H9 (cell line): ENCODE measurements at regions not wholly inside any gene's neighbourhood (a gene's known extent, or its start where the extent isn't known, plus 50 kb on each side); places are given as distances from the start of the nearest gene placed in this dataset.

Experiments used
- DNase-seq: peaks from one replicate; pipeline ENCODE4 v3.0.0-alpha.2; 2017
- H2AFZ ChIP-seq: one replicate; pipeline ENCODE4 v1.6.1; 2013; ENCODE audit warnings: mild to moderate bottlenecking, low read length, control low read depth, moderate library complexity
- H2AK5ac ChIP-seq: 2 replicates; pipeline ENCODE4 v1.6.1; 2013; ENCODE audit warnings: low read length, control low read depth, mixed read lengths; ENCODE audit not compliant: insufficient read length
- H2BK120ac ChIP-seq: one replicate; pipeline ENCODE4 v1.6.1; 2013; ENCODE audit warnings: low read depth, mild to moderate bottlenecking, low read length, control low read depth, inconsistent platforms; ENCODE audit not compliant: poor library complexity, severe bottlenecking
- H2BK12ac ChIP-seq: 2 replicates; pipeline ENCODE4 v1.6.1; 2013; ENCODE audit warnings: low read length, control low read depth, mixed read lengths, low read depth; ENCODE audit not compliant: insufficient read length
- H2BK15ac ChIP-seq: 2 replicates; pipeline ENCODE4 v1.6.1; 2013; ENCODE audit warnings: low read depth, low read length, control low read depth
- H2BK20ac ChIP-seq: one replicate; pipeline ENCODE4 v1.6.1; 2013; ENCODE audit warnings: low read depth, mild to moderate bottlenecking, low read length, control low read depth, inconsistent platforms; ENCODE audit not compliant: poor library complexity, severe bottlenecking
- H2BK5ac ChIP-seq: 2 replicates; pipeline ENCODE4 v1.6.1; 2013; ENCODE audit warnings: low read length, control low read depth, mixed read lengths; ENCODE audit not compliant: insufficient read length
- H3K14ac ChIP-seq: 2 replicates; pipeline ENCODE4 v1.6.1; 2013; ENCODE audit warnings: low read length, control low read depth; ENCODE audit not compliant: insufficient read depth
- H3K18ac ChIP-seq: 2 replicates; pipeline ENCODE4 v1.6.1; 2013; ENCODE audit warnings: low read depth, mild to moderate bottlenecking, mixed read lengths, low read length, control low read depth; ENCODE audit not compliant: insufficient read length
- H3K23ac ChIP-seq: 2 replicates; pipeline ENCODE4 v1.6.1; 2013; ENCODE audit warnings: low read length, control low read depth, mixed read lengths, low read depth; ENCODE audit not compliant: insufficient read length
- H3K23me2 ChIP-seq: 2 replicates; pipeline ENCODE4 v1.6.1; 2013; ENCODE audit warnings: low read depth, mild to moderate bottlenecking, mixed read lengths, low read length, control low read depth; ENCODE audit not compliant: insufficient read length, poor library complexity, severe bottlenecking
- H3K27ac ChIP-seq: 2 replicates; pipeline ENCODE4 v1.5.1; 2013; ENCODE audit warnings: low read length, control low read depth, mixed read lengths, low read depth; ENCODE audit not compliant: insufficient read length
- H3K27me3 ChIP-seq: 2 replicates; pipeline ENCODE4 v1.6.1; 2013; ENCODE audit warnings: low read length, control low read depth, inconsistent platforms; ENCODE audit not compliant: insufficient read depth
- H3K4ac ChIP-seq: 2 replicates; pipeline ENCODE4 v1.6.1; 2013; ENCODE audit warnings: low read depth, mild to moderate bottlenecking, control low read depth, inconsistent platforms, low read length, moderate library complexity
- H3K4me1 ChIP-seq: 2 replicates; pipeline ENCODE4 v1.6.1; 2013; ENCODE audit warnings: low read length, control low read depth, inconsistent platforms; ENCODE audit not compliant: insufficient read depth
- H3K4me2 ChIP-seq: 2 replicates; pipeline ENCODE4 v1.6.1; 2013; ENCODE audit warnings: low read length, control low read depth, mixed read lengths; ENCODE audit not compliant: insufficient read length, insufficient read depth
- H3K56ac ChIP-seq: 2 replicates; pipeline ENCODE4 v1.6.1; 2013; ENCODE audit warnings: low read depth, mild to moderate bottlenecking, mixed read lengths, low read length, control low read depth; ENCODE audit not compliant: insufficient read length
- H3K79me1 ChIP-seq: 2 replicates; pipeline ENCODE4 v1.6.1; 2013; ENCODE audit warnings: low read depth, mild to moderate bottlenecking, moderate library complexity, low read length, control low read depth, inconsistent platforms; ENCODE audit not compliant: insufficient read depth, poor library complexity, severe bottlenecking
- H3K79me2 ChIP-seq: 2 replicates; pipeline ENCODE4 v1.6.1; 2013; ENCODE audit warnings: low read length, control low read depth, inconsistent platforms; ENCODE audit not compliant: insufficient read depth
- H3K9ac ChIP-seq: 2 replicates; pipeline ENCODE4 v1.6.1; 2013; ENCODE audit warnings: low read length, control low read depth, mixed read lengths; ENCODE audit not compliant: insufficient read length; ENCODE audit errors: extremely low read depth
- H3K9me3 ChIP-seq: one replicate; pipeline ENCODE4 v1.6.1; 2013; ENCODE audit warnings: low read depth, low read length, inconsistent platforms; ENCODE audit not compliant: control insufficient read depth
- H3T11ph ChIP-seq: one replicate; pipeline ENCODE4 v1.6.1; 2013; ENCODE audit warnings: mild to moderate bottlenecking, low read length, control low read depth, inconsistent platforms
- H4K20me1 ChIP-seq: one replicate; pipeline ENCODE4 v1.6.1; 2013; ENCODE audit not compliant: control insufficient read depth, insufficient read length, insufficient read depth
- H4K5ac ChIP-seq: 2 replicates; pipeline ENCODE4 v1.6.1; 2013; ENCODE audit warnings: low read depth, mild to moderate bottlenecking, mixed read lengths, low read length, control low read depth; ENCODE audit not compliant: insufficient read length
- H4K8ac ChIP-seq: replicated peaks from 2 replicates; pipeline ENCODE4 v1.6.1; 2013; ENCODE audit warnings: low read length, control low read depth, mixed read lengths, low read depth; ENCODE audit not compliant: insufficient read length
- H4K91ac ChIP-seq: 2 replicates; pipeline ENCODE4 v1.6.1; 2013; ENCODE audit warnings: low read depth, mild to moderate bottlenecking, moderate library complexity, mixed read lengths, low read length, control low read depth; ENCODE audit not compliant: insufficient read length
- H3K27ac Mint-ChIP-seq, 3 experiments: 2 replicates in 2 of 3; 3 replicates in 1 of 3; pipeline ENCODE4 v1.8.0; 2020 to 2021; ENCODE audit warnings: mixed read lengths in 3 of 3, mild to moderate bottlenecking in 1 of 3, moderate library complexity in 1 of 3
- H3K27me3 Mint-ChIP-seq: 2 replicates; pipeline ENCODE4 v1.8.0; 2021; ENCODE audit warnings: low read depth, mild to moderate bottlenecking, moderate library complexity, mixed read lengths
- H3K36me3 Mint-ChIP-seq, 3 experiments: 2 replicates in 2 of 3; 3 replicates in 1 of 3; pipeline ENCODE4 v1.8.0; 2020 to 2021; ENCODE audit warnings: low read depth in 3 of 3, mixed read lengths in 3 of 3; ENCODE audit not compliant: insufficient read depth in 1 of 3
- H3K4me1 Mint-ChIP-seq, 2 experiments: 2 replicates each; pipeline ENCODE4 v1.8.0; 2020; ENCODE audit warnings: mixed read lengths in 2 of 2
- H3K4me3 Mint-ChIP-seq, 2 experiments: 2 replicates in 1 of 2; 3 replicates in 1 of 2; pipeline ENCODE4 v1.8.0; 2020 to 2021; ENCODE audit warnings: mild to moderate bottlenecking in 2 of 2, mixed read lengths in 2 of 2, moderate library complexity in 1 of 2
- H3K9me3 Mint-ChIP-seq, 2 experiments: 2 replicates in 1 of 2; 3 replicates in 1 of 2; pipeline ENCODE4 v1.8.0; 2020; ENCODE audit warnings: mild to moderate bottlenecking in 2 of 2, mixed read lengths in 2 of 2, moderate library complexity in 1 of 2
- WGBS: extraction: QIAGEN DNeasy Blood & Tissue Kit; methylation state at CpG from one replicate; pipeline ENCODE4 v1.1.7; 2013; ENCODE audit warnings: missing lambda C conversion rate, low lambda C conversion rate, mixed read lengths; ENCODE audit not compliant: insufficient read length; ENCODE audit errors: extremely low coverage; 5-methylcytosine and 5-hydroxymethylcytosine counted together
- TF ChIP-seq, protein P1 (sequence below): fragments of 200-600 bp; sonication (generic); conservative IDR thresholded peaks from 3 replicates; pipeline ENCODE4 v1.8.0; 2021; ENCODE audit warnings: antibody characterized with exemption, mild to moderate bottlenecking

- no peak overlapping the region for H3K4me3 Mint-ChIP-seq
Observed at GRCh38 chr11:116093481-116094270, 589.5 kb upstream of the CADM1 start.

More at GRCh38 chr11:116093481-116094270, 589.5 kb upstream of the CADM1 start:
- no peak overlapping the region for H4K91ac ChIP-seq
- no peak overlapping the region for H4K8ac ChIP-seq
- H3K4me2 ChIP-seq: no peak overlapping the region
- H3K23me2 ChIP-seq: no peaks in the 10 kb centered on the region
- no peak overlapping the region for H2AFZ ChIP-seq
- no peak overlapping the region for H2BK12ac ChIP-seq
- H3K79me1 ChIP-seq: no peaks in the 10 kb centered on the region
- H3K79me2 ChIP-seq: no peaks in the 10 kb centered on the region
- TF ChIP-seq, protein P1, sequence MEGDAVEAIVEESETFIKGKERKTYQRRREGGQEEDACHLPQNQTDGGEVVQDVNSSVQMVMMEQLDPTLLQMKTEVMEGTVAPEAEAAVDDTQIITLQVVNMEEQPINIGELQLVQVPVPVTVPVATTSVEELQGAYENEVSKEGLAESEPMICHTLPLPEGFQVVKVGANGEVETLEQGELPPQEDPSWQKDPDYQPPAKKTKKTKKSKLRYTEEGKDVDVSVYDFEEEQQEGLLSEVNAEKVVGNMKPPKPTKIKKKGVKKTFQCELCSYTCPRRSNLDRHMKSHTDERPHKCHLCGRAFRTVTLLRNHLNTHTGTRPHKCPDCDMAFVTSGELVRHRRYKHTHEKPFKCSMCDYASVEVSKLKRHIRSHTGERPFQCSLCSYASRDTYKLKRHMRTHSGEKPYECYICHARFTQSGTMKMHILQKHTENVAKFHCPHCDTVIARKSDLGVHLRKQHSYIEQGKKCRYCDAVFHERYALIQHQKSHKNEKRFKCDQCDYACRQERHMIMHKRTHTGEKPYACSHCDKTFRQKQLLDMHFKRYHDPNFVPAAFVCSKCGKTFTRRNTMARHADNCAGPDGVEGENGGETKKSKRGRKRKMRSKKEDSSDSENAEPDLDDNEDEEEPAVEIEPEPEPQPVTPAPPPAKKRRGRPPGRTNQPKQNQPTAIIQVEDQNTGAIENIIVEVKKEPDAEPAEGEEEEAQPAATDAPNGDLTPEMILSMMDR: no peak
- H3K56ac ChIP-seq: no peak overlapping the region
- no peak overlapping the region for H2BK120ac ChIP-seq
- no peak overlapping the region for H3K27ac ChIP-seq
- H2BK20ac ChIP-seq: no peak overlapping the region
- H2BK5ac ChIP-seq: no peak overlapping the region
- Mint-ChIP-seq H3K36me3 (no peaks in the 10 kb centered on the region), H3K27ac (no peak overlapping the region), H3K9me3 (no peaks in the 10 kb centered on the region), H3K27me3 (peaks cover 43% of the 10 kb centered on the region), H3K4me1 (peaks cover 4 to 13% of the 10 kb centered on the region in 2 experiments; a peak in 3 of 4 replicates)
- H4K20me1 ChIP-seq: no peaks in the 10 kb centered on the region
- H4K5ac ChIP-seq: no peak overlapping the region
- H3K9me3 ChIP-seq: no peaks in the 10 kb centered on the region
- DNase-seq: no peak
- H3K4me1 ChIP-seq: no peaks in the 10 kb centered on the region
- H2AK5ac ChIP-seq: no peak overlapping the region
- no peak overlapping the region for H3K9ac ChIP-seq
- no CpG with 5 or more reads among the region's 2 CpGs for WGBS
- H3K4ac ChIP-seq: no peak overlapping the region
- no peaks in the 10 kb centered on the region; the same call in 1 of the 2 replicates for H3K27me3 ChIP-seq
- H3T11ph ChIP-seq: no peak overlapping the region
- no peak overlapping the region for H3K23ac ChIP-seq
- no peak overlapping the region for H3K18ac ChIP-seq
- no peak overlapping the region for H3K14ac ChIP-seq
- no peak overlapping the region for H2BK15ac ChIP-seq
